ENCODE measurements at regions not wholly inside any gene's neighbourhood (a gene's known extent, or its start where the extent isn't known, plus 50 kb on each side); places are given as distances from the start of the nearest gene placed in this dataset.

DNA sequence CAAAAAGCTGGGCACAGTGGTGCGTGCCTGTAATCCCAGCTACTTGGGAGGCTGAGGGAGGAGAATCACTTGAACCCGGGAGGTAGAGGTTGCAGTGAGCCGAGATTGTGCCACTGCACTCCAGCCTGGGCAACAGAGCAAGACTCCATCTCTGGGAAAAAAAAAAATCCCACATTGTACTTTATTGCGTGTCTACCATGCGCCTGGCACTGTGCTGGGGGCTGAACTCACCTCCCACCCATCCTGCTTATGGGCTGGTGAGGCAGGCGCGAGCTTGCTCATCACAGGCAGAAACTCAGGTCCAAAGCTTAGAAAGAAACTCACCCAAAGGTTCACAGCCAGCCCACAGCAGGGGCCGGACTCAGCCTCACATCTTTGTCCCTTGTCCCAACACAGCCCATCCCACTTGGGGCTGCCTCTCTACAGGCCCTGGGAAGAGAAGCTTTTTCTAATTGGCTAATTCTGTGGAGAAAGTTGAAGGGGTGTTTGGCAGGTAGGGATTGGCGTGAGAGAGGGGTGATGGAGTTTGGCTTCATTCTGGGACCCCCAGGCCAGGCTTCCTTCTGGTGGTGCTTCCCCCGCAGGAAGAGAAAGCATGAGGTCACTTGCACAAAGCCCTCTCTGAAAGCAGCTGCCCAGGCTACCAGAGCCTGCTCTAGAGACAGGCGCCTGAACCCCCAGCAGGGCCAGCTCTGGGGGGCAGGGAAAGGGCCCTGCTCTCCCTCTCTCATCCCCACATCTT is 122.6 kb upstream of the SMAD3 start:
- H3K4me1 ChIP-seq (replicated peaks), result peaks cover 13% of the 10 kb centered on the region
- H3K27ac ChIP-seq, result no peak overlapping the region
- H3K9me3 ChIP-seq (replicated peaks), result no peaks in the 10 kb centered on the region
- no peak overlapping the region for H3K4me3 ChIP-seq
- no peak for DNase-seq (ENCODE audit: low read depth in 1 of 2, low spot score in 2 of 2)
- no peaks in the 10 kb centered on the region for H3K27me3 ChIP-seq (replicated peaks)
- no peaks in the 10 kb centered on the region for H3K36me3 ChIP-seq

DNA sequence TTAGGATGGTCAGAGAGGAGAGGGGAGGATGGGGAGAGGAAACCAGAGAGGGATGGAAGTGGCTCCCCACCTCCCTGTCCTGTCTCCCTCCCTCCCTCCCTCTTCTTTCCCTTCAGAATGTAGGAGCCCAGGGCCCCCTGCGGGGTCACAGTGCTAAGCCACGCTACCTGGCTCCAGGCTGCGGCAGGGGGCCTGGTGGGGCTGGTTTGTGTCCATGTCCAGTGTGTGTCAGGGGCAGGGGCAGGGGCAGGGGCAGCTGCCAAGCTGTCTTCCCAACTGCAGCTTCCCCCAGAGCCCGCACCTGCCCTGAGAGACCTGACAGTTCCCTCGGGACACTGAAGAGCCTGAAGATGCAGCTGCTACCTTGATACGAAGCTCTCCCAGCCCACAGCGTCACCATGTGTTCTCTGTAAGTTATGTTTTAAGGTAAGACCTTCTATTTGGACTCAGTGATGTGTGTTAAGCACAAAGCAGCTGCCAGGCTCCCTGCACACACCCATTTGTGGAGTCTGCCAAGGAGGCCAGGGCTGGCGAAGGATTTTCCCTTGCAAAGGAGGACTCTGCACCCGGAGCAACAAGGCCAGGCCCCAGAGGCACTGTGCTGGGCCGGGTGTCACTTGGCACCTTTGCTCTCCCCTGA is 121.8 kb upstream of the SMAD3 start:
- no peak for DNase-seq (ENCODE audit: low read depth in 1 of 2, low spot score in 2 of 2)
- H3K4me3 ChIP-seq, result no peak overlapping the region

DNA sequence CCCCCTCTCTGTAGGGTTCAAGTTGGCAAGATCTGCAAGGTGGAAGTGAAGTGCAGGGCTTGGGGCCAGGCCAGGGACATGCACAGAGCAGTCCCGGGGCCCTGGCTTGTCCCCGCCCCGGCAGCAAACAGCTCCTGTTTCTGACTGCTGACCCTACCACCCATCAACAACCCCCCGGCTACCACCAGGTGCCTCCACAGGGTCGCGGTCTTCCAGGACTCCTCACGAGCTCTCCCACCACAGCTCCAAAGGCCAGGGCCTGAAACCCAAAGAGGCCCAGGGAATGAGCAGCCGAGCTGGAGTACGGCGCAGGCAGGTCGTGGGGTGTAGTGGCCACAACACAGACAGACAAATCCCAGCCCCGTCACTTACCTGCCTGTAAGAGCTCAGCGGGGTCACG is 121.3 kb upstream of the SMAD3 start:
- H3K27ac ChIP-seq, result no peak overlapping the region
- H3K36me3 ChIP-seq, result no peaks in the 10 kb centered on the region
- no peaks in the 10 kb centered on the region for H3K9me3 ChIP-seq (replicated peaks)
- no peak overlapping the region for H3K4me3 ChIP-seq
- H3K27me3 ChIP-seq (replicated peaks), result no peaks in the 10 kb centered on the region
- DNase-seq (ENCODE audit: low read depth in 1 of 2, low spot score in 2 of 2), result no peak
- H3K4me1 ChIP-seq (replicated peaks), result peaks cover 20% of the 10 kb centered on the region

More for the DNA sequence above, 121.8 kb upstream of the SMAD3 start:
- H3K9me3 ChIP-seq (replicated peaks), result no peaks in the 10 kb centered on the region
- H3K36me3 ChIP-seq, result no peaks in the 10 kb centered on the region
- H3K27ac ChIP-seq, result no peak overlapping the region
- H3K27me3 ChIP-seq (replicated peaks), result no peaks in the 10 kb centered on the region
- peaks cover 20% of the 10 kb centered on the region for H3K4me1 ChIP-seq (replicated peaks)

DNA sequence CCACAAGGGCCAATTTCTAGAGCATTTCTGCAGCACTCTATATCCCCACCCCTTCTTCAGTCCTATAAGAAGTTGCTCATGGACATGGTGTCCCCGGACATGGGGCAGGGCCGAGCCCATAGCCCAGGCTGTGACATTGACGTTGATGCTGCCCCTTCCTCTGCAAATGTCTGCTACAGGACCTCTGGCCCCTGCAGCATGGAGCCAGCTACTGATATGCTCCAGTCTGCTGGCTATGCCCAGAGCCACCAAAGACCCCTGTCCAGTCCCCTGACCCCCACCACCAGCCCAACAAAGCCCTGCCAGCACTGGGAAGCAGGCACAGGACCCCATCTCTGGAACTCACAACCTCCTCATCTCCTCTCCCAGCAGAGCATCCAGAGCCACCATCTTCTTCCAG is 120.1 kb upstream of the SMAD3 start:
- Histone ChIP-seq H3K36me3 (no peaks in the 10 kb centered on the region), H3K4me3 (no peak overlapping the region), H3K9me3 (replicated peaks) (no peaks in the 10 kb centered on the region), H3K27ac (no peak overlapping the region), H3K27me3 (replicated peaks) (no peaks in the 10 kb centered on the region), H3K4me1 (replicated peaks) (peaks cover 17% of the 10 kb centered on the region)
- DNase-seq (ENCODE audit: low read depth in 1 of 2, low spot score in 2 of 2), result no peak

DNA sequence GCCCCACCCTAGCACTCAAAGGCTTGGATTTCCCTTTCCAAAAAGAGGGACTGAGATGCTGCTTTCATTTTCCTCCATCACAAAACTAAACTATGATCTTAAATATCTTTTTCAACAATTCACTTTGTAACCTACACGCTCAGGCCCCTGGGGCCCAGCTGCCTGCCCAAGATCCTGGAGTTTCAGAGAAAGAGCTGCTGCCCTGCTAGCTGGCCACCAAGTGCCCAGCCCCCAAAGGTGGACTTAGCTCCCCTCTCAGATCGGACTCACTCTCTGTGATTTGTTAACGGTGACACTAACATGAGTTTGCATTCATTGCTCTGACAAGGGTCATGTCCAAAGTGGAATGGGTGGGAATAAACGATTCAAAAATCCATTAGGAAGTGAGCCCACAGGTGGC is 119.6 kb upstream of the SMAD3 start:
- Histone ChIP-seq H3K9me3 (replicated peaks) (no peaks in the 10 kb centered on the region), H3K36me3 (no peaks in the 10 kb centered on the region), H3K4me1 (replicated peaks) (peaks cover 15% of the 10 kb centered on the region), H3K27ac (no peak overlapping the region), H3K27me3 (replicated peaks) (no peaks in the 10 kb centered on the region), H3K4me3 (no peak overlapping the region)
- no peak for DNase-seq (ENCODE audit: low read depth in 1 of 2, low spot score in 2 of 2)

DNA sequence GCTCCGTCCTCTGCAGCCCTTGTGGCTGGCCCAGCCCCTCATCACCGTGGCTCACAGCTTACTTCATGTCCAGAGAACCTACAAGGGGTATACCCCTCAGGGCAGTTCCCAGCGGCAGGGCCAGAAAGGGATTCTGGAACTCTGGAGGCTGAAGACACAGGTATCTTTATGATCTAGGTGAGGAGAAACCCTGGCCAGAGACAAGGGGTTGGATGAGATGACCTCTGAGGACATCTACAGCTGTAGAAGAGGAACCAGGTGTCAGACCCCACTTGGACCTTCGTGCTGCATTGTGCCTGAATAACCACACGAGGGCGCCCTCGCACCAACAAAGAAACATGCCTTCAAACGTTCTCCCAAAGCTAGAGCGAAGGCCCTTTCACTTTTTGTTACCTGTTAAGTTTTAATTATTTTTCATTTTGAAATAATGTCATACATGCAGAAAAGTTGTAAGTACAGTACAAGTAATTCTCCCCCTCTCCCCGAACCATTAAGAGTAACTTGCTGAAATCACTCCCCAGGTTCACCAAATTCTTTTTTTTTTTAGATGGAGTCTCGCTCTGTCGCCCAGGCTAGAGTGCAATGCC is 118.7 kb upstream of the SMAD3 start:
- Histone ChIP-seq H3K4me3 (no peak overlapping the region), H3K9me3 (replicated peaks) (no peaks in the 10 kb centered on the region), H3K27ac (no peak overlapping the region), H3K36me3 (no peaks in the 10 kb centered on the region), H3K27me3 (replicated peaks) (no peaks in the 10 kb centered on the region), H3K4me1 (replicated peaks) (peaks cover 15% of the 10 kb centered on the region)
- DNase-seq (ENCODE audit: low read depth in 1 of 2, low spot score in 2 of 2), result peak; percentile 61 to 70

DNA sequence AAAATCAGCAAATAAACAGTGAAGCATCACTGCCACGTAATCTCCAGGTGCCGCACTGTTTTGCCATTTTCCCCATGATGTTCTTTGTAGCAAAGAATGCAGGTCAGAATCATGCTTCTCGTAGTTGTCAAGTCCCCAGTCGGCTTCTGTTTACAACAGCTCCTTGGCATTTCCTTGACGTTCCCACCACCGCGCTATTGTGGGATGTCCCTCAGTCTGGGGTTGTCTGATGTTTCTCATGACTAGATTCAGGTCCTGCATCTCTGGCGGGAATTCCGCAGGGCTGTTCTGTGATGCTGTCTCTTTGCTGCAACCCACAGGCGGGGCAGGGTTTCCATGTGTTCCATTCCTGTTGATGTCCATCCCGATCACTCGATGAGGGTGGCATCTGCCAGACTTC is 117.9 kb upstream of the SMAD3 start:
- H3K27ac ChIP-seq, result no peak overlapping the region
- no peak for DNase-seq (ENCODE audit: low read depth in 1 of 2, low spot score in 2 of 2)
- H3K27me3 ChIP-seq (replicated peaks), result no peaks in the 10 kb centered on the region
- peaks cover 15% of the 10 kb centered on the region for H3K4me1 ChIP-seq (replicated peaks)
- H3K36me3 ChIP-seq, result no peaks in the 10 kb centered on the region
- H3K4me3 ChIP-seq, result no peak overlapping the region
- no peaks in the 10 kb centered on the region for H3K9me3 ChIP-seq (replicated peaks)

DNA sequence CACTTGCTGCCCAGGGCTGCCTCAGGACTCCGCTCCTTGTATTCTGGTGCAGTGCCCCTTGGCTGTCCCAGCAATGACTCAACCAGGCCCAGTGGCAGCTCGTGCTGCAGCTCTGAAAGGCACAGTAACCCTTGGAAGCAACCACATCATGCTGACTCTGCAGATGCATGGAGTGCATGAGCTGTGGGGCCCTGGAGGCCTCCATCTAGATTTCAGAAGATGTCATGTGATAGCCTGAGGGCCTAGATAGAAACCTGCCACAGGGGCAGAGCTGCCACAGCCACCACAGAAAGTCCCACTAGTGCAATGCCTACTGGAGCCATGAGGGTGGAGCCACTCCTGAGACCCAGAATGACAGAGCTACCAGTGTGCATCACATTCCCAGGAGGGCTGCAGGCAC is 117.1 kb upstream of the SMAD3 start:
- Histone ChIP-seq H3K27me3 (replicated peaks) (no peaks in the 10 kb centered on the region), H3K4me1 (replicated peaks) (peaks cover 15% of the 10 kb centered on the region), H3K4me3 (no peak overlapping the region), H3K27ac (no peak overlapping the region), H3K9me3 (replicated peaks) (no peaks in the 10 kb centered on the region), H3K36me3 (no peaks in the 10 kb centered on the region)
- peak; percentile 33 to 55 for DNase-seq (ENCODE audit: low read depth in 1 of 2, low spot score in 2 of 2)

DNA sequence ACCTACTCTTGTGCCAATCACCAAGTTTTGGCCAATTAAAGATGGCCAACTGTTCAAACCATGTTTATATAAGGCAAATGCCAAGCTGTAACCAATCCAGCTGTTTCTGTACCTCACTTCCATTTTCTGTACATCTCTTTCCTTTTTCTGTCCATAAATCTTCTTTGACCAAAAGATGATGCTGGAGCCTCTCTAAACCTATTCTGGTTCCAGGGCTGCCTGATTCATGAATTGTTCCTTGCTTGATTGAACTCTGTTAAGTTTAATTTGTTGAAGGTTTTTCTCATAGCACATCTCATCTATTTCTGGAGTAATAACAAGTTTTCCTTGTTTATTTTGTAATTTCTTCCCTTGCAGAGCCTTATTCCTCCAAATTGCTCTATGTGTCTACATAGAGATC is 115.3 kb upstream of the SMAD3 start:
- no peak for DNase-seq (ENCODE audit: low read depth in 1 of 2, low spot score in 2 of 2)
- H3K27ac ChIP-seq, result no peak overlapping the region
- H3K9me3 ChIP-seq (replicated peaks), result no peaks in the 10 kb centered on the region
- H3K4me3 ChIP-seq, result no peak overlapping the region
- H3K36me3 ChIP-seq, result no peaks in the 10 kb centered on the region
- peaks cover 15% of the 10 kb centered on the region for H3K4me1 ChIP-seq (replicated peaks)
- H3K27me3 ChIP-seq (replicated peaks), result no peaks in the 10 kb centered on the region

DNA sequence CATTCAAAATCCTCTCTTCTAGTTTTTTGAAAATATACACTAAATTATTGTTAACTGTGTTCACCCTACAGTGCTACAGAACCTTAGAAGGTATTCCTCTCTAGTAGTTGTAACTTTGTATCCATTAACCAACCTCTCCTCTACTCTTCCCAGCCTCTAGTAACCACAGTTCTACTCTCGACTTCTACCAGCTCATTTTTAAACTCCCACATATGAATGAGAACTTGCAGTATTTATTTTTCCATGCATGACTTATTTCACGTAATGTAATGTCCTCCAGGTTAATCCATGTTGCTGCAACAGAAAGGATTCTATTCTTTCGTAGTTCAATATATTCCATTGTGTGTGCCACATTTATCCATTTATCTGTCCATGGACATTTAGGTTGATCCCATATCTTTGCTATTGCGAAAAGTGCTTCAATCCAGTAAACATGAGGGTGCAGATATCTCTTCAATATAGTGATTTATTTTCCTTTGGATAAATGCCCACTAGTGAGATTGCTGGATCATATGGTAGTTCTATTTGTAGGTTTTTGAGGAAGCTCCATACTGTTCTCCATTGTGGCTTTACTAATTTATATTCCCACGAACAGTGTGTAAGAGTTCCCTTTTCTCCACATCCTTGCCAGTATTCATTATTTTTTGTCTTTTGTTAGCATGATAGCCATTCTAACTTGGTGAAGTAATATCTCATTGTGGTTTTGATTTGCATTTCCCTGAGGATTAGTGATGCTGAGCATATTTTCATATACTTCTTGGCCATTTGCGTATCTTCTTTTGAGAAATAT is 113.7 kb upstream of the SMAD3 start:
- Histone ChIP-seq H3K4me3 (no peak overlapping the region), H3K27me3 (replicated peaks) (no peaks in the 10 kb centered on the region)
- no peak for DNase-seq (ENCODE audit: low read depth in 1 of 2, low spot score in 2 of 2)

DNA sequence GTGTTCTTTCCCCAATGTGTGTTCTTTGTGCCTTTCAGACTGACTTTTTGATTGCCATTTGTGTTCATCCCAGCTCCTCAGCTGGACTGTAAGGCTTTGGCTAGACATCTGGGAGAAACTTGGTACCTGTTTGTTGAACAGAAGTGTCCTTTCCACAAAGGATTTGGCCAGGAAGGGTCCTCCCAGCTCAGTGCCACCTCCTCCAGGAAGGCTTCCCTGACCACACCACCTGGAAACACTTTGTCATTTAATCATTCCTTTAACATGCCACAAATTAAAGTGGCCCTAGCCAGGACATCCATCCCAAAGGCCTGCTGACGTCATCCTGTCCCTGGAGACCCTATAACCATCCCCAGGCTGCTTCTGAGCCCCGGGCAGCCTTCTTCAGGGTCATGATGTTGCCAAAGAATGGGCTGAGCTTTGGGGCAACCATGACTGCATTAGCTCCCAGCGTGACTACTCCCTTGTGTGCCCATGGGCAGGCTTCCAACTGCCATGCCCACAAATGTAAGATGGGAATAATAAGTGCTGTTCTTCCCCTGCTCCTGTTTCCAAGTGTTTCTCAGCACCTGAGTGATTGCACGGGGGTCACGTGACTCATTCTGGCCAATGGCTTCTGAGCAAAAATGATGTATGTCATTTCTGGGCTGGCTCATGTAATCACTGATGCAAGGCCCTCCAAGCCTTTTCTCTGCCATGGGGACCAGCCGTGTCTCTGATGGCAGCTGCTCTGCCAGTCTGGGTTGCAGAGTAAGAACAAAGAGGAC is 112.5 kb upstream of the SMAD3 start:
- Histone ChIP-seq H3K4me3 (no peak overlapping the region), H3K27me3 (replicated peaks) (no peaks in the 10 kb centered on the region), H3K36me3 (no peaks in the 10 kb centered on the region), H3K4me1 (replicated peaks) (peaks cover 7% of the 10 kb centered on the region), H3K27ac (no peak overlapping the region), H3K9me3 (replicated peaks) (no peaks in the 10 kb centered on the region)
- no peak for DNase-seq (ENCODE audit: low read depth in 1 of 2, low spot score in 2 of 2)

More for the DNA sequence above, 113.7 kb upstream of the SMAD3 start:
- Histone ChIP-seq H3K36me3 (no peaks in the 10 kb centered on the region), H3K27ac (no peak overlapping the region), H3K4me1 (replicated peaks) (peaks cover 15% of the 10 kb centered on the region), H3K9me3 (replicated peaks) (no peaks in the 10 kb centered on the region)

DNA sequence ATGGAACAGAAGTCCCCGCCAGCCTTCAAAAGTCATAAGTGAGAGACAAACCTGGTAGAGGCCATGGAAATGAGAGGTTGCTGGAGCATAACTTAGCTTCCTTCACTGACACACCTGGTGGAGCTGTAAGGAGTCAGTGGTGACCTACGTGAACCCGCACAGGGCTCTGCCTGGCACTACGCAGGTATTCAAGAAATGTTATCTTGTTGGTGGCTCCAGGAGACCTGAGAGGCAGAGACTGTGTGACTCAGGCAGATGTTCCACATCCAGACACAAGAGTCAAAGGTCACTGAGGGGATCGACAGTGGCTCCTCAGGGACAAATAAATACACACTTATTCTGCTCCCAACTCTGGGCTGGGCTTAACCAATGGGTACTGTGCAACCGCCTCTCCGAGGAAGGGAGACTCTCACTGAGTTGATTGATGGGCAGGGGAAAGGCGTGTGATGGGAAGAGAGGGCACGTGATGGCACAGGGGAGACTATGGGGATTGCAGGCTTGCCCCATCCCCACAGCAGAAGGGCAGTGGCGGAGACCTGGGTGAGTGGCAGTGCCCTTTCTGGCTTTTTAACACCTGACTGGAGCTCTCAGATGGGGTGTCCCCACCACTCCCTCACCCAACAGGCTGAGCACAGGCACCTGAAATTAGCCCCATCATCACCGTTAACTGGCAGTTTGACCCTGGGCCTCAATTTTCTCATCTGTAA is 111.7 kb upstream of the SMAD3 start:
- no peaks in the 10 kb centered on the region for H3K27me3 ChIP-seq (replicated peaks)
- no peaks in the 10 kb centered on the region; the same call in 1 of the 2 replicates for H3K4me1 ChIP-seq (replicated peaks)
- H3K9me3 ChIP-seq (replicated peaks), result no peaks in the 10 kb centered on the region
- H3K36me3 ChIP-seq, result no peaks in the 10 kb centered on the region
- H3K27ac ChIP-seq, result no peak overlapping the region
- no peak overlapping the region for H3K4me3 ChIP-seq
- DNase-seq (ENCODE audit: low read depth in 1 of 2, low spot score in 2 of 2), result no peak

DNA sequence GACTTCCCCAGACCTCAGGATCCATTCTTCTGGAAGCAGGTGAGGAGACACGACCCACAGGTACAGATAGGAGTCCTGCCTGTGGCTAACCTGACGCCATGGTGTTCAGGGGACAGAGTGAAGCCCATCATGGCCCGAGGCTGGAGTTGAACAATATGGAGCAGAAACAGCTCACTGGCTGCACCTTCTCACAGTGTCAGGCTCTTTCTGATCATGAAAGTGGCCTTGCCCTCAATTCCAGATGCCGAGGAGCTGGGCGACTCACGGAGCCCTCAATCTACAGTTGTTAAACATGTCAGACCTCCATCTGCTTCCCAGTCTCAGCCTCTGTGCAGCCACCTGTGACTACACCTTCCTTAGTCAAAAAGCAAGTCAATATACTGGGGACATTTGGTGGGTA is 110.8 kb upstream of the SMAD3 start:
- no peak for DNase-seq (ENCODE audit: low read depth in 1 of 2, low spot score in 2 of 2)
- no peak overlapping the region for H3K4me3 ChIP-seq

More for the DNA sequence above, 110.8 kb upstream of the SMAD3 start:
- no peaks in the 10 kb centered on the region for H3K36me3 ChIP-seq
- no peak overlapping the region for H3K27ac ChIP-seq
- no peaks in the 10 kb centered on the region for H3K9me3 ChIP-seq (replicated peaks)
- H3K4me1 ChIP-seq (replicated peaks), result no peaks in the 10 kb centered on the region; the same call in 1 of the 2 replicates
- H3K27me3 ChIP-seq (replicated peaks), result no peaks in the 10 kb centered on the region

All from SJSA1 (cell line).